Inflammatory macrophage (primary cell): ENCODE measurements at regions not wholly inside any gene's neighbourhood (a gene's known extent, or its start where the extent isn't known, plus 50 kb on each side); places are given as distances from the start of the nearest gene placed in this dataset.
"Not testable (repeated sequence)": the region's sequence is repeated elsewhere in the genome, so short reads cannot be mapped to it uniquely, and the experiment has no call there.

ENCODE experiments used
- DNase-seq, 2 donors: peaks; one replicate each; pipeline ENCODE4 v3.0.0-alpha.2; 2020 to 2022

DNA sequence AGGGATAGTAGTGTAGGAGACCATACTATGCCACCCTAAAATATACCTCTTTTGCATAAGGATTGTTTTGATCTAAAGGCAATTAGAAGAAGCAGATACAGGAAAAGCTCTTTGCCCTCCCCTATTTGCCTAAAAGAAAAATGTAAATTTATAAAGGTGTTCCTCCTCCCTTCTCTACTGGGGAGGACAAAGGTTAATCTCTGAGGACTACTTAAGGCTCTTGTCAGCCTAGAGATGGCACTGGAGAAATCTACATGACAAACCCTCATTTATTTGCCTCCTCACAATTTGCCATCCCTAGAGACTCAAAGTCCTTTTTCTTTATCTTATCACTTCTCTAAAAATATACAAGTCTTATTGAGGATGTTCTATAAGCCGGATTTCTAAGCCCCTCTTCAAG is 1021.8 kb downstream of the STPG2 start:
- DNase-seq = no peak

DNA sequence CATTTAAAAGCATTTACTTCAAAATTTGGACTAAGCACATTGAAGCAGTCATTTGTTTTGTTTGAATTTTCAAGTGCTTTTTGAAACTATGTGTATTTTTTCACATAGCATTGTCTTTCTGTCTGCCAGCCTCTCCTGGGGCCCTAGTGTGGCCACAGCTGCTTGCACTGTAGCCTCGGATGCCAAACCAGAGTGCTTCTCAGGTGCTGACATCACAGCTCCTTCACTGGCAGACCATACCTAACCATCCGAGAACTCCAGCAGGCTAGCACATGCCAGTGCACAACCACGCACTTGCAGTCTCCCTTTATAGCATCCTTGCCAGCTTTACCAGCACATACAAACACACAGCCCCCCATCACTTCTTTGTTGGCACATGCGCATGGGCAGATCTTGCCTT is 1019.7 kb downstream of the STPG2 start:
- DNase-seq = no peak

DNA sequence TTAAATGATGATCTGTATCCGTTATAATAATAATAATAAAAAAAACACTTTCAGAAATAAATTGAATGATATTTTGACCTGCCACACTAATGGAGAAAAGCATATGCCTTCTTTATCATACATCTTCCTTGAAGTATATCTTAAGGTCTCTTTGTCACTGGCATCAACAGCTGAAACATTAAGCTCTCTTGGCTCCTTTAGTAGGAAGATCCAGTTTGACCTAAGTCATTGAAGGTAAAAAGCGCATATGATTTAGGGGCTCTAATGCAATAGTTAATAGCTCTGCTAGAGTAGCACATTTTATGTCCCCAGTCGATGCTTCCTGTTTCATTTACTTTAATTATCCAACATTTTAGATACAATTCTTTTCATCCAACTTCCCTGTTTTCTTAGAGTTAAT is 1010.8 kb downstream of the STPG2 start:
- DNase-seq = no peak

DNA sequence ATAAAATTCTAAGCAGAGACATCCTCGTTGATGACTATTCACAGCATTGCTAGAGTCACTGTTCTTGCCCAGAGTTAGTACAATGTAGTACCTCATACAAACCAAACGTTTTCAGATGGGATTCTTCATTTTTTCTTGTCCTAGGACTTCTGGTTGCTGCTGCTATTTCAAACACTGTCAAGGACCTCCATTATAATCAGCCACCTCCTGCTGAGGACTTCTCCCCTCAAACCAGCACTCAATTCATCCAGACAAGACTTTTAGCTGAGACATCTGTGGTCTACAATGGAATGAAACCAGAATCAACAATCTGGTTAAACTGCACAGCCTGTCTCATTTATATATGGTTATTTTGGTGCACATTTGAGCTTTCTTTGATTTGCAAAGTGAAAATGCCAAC is 1008.8 kb downstream of the STPG2 start:
- DNase-seq = no peak

DNA sequence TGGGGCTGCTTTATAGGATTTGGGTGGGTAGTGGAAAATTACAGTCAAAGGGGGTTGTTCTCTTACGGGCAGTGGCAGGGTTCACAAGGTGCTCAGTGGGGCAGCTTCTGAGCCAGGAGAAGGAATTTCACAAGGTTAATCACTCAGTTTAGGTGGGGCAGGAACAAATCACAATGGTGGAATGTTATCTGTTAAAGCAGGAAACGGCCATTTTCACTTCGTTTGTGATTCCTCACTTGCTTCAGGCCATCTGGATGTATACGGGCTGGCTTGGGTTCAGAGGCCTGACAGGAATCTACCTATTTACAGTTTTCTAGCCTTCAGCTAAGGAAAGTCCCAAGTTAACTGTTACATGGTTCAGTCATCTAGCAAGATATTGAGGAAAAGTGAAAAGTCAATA is 1003.5 kb downstream of the STPG2 start:
- no peak for DNase-seq

DNA sequence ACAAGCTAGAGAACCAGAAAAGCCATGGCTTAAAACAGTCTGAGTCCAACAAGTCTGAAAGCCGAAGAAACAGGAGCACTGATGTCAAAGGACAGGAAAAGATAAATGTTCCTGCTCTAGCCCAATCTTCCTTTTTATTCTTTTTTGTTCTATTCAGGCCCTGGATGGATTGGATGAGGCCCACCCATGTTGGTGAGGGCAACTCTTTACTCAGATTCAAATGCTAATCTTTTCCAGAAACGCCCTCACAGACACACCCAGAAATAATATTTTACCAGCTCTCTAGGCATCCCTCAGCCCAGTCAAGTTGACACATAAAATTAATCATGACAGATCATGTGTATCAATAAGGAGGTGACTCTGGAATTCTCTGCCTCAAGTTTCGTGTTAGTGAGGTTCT is 1002.7 kb downstream of the STPG2 start:
- no peak for DNase-seq

DNA sequence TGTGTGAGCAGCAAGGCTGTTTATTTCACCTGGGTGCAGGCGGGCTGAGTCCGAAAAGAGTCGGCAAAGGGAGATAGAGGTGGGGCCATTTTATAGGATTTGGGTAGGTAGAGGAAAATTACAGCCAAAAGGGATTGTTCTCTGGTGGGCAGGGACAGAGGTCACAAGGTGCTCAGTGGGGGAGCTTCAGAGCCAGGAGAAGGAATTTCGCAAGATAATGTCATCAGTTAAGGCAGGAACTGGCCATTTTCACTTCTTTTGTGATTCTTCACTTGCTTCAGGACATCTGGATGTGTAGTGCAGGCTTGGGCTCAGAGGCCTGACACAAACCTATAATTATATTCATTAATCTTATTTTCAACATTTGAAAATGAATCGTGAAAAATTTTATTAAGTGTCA is 1001.9 kb downstream of the STPG2 start:
- DNase-seq = not testable (repeated sequence)

DNA sequence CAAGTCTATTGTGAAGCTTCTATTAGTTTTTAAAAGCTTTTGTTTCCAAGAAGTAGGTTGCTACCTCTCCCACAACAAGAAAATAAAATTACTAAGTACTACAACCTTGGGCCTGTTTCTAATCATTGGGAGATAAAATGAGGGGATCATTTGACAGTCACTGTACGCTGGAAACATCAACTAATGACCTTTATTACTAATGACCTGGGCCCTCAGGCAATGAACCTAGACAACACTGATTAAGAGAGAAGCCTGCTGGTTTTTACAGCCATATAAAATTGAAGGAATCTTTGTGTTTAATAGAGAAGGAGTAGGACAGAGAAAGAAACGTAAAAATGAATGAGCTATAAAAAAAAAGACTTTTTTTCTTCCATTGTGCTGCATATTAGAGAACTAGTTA is 1000.9 kb downstream of the STPG2 start:
- no peak for DNase-seq

DNA sequence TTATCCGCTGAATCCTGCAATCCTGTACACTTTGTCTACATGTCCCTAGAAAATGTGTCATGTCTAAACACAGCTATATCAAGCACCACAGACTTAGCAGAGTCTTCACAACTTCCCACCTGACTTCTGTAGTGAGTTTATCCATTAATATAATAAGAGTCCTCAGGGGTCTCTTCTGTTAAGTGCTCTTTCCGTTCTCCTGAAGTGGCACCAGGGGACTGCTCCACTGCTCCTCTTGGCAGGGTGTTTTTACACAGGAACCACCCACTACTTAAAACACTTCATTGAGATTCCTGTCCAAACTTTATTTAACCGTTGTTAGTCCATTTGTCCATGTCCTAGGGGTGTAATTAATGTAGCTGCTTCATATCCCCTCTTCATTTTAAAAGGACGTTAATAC is 1000.4 kb downstream of the STPG2 start:
- no peak for DNase-seq

DNA sequence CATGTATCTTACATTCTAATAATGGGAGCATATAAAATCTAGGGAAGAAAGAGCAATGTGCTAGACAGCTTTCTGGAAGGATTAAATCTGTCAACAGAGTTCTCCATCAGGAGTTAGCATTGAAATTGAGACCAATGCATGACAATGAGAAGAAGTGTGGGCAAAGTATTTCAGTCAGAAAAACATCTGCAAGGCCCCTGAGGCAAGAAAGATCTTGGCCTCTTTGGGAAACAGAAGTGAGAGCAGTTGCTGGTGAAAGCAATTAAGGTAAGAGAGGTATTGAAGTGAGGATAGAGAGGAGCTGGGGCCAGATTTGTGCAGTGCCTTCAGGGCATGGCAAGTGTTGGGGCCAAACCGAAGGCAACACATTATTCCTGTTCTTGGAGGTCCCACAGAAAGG is 999.1 kb downstream of the STPG2 start:
- DNase-seq = no peak

DNA sequence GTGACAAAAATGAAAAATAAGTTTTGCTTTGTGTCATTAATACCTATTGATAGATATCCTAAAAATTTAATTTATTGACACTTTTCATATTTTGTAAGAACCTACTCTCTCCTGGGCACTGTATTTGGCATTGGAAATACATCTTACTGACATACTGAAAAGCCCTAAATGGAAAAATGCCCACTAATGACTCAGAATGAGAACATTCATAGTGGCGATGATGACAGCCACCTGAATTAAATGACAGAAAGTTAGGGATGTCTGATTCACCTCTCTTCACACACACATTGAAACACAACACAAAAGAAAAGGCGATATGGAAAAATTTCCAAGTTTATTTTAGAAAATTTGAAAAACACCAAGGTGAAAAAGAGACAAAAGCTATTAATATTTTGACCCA is 992.3 kb downstream of the STPG2 start:
- DNase-seq = no peak

DNA sequence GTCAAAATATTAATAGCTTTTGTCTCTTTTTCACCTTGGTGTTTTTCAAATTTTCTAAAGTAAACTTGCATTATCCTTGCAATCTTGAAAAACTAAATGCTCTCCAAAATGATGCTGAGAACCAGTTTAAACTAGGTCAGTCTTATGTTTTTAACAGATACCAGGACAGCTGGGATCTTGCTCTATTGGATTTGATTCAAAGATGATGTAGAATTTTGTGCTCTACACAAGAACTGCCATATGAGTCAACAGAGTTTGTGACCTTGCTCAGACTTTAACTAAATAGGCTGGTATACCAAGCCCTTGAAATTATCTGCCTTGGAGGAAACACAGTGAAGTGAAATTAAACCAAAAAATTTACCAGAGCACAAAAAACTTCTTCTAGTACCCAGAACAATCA is 991.1 kb downstream of the STPG2 start:
- DNase-seq = no peak

DNA sequence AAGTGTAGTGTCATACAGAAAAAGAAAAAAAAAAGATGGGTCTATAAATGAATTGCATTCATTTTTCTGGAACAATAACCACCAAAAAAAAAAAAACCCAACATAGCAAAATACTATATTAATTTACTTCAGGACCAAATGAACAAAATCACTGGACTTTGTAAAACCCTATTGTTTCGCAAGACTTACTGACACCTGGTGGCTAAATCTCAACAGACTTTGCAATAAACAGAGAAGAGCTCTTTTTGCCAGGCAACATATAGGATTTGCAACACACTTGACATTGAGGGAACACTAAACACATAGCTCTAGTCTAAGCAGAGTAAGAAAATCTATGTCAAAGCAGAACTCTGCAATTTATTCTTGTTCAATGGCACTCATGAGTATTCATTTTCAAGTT is 990.2 kb downstream of the STPG2 start:
- no peak for DNase-seq

DNA sequence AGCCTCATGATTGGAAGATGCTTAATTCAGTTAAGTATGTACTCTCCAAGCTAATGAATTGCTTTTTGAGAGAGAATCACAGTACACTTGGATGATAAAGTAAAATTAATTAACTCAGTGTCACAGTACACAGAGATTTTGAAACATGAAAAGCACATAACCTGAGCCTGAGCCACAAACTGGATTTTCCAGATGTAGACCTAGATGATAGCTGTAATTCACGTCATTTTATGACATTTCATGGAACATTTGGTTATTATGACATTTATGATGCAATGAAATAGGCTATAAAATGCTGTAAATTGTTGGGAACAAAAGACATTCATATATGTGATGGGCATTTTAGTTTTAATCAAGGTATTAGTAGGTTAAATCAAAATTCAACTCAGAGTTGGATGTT is 983.7 kb downstream of the STPG2 start:
- DNase-seq = no peak

DNA sequence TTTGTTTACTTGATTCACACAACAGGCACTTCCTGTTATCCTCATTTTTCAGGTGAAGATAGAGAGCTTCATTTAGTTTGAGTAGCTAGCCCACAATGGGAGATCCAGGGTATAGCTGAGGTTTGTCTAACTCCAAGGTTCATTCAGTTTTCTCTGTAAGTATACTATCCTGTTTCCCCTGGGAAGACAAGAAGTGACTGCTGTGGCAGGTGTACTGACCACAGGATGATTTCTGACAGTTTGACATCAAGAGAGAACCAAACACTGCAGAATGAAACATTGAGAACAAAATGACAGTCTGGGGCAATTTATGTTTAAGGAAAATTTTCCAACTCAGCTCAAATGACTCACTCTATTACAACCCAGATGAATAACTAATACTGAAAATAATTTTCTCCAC is 958.0 kb downstream of the STPG2 start:
- DNase-seq = no peak

DNA sequence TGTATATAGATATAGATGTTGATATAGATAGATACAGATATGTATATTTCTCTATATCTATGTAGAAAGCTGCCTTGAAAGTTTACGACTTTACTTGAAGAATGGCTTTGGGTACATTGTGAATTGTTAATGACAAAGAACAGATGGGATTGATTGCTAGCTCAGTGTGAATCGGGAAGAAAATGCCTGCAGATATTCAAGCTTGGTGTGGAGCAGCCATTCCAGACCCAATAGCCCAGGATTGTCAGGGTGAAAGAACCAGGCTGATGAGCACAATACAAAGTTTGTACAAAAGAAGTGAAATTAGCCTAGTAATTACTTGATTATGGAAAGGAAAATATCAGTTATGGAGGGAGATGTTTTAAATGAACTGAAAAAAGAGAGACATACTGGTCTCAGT is 946.2 kb downstream of the STPG2 start:
- no peak for DNase-seq

DNA sequence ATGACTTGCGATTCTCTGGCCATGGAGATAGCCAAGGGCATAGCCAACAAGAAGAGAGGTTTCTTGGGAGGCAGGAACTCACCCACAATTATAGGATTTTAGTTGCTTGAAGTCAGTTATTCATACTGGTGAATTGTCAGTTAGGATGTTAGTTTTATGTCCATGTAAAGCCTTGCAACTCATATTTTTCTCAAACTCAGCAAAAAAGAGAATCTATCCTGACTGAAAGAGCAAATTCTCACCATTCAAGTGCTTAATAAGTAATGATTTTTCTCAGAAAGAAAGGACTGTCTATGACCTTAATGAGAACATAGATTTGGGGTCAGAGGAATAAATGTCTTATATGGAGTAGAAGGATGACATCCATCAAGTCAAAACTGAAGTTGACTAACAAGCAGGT is 934.5 kb downstream of the STPG2 start:
- no peak for DNase-seq

DNA sequence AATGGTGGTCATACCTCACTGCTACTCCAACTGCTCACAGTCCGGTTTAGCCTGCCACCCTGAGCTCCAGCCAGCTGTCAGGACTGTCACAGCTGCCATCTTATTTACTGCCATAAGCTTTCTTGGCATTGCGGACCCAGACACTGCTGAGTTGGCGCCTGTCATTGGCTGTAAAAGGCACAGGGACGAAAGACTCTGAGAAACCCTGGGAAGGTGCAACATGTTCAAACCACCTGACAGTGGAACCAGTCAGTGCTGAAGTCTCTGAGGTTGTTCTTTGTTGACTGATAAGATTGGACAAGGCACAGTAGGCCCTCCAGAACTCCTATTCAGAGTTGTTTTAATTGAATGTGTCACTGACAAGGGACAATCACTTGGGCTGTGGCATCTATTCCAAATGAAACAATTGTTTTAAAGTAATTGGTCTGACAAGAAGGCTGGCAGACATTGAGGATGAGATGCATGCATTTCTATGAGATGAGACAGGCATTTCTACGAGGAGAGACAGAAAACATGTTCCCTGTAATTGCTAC is 927.8 kb downstream of the STPG2 start:
- DNase-seq = no peak

DNA sequence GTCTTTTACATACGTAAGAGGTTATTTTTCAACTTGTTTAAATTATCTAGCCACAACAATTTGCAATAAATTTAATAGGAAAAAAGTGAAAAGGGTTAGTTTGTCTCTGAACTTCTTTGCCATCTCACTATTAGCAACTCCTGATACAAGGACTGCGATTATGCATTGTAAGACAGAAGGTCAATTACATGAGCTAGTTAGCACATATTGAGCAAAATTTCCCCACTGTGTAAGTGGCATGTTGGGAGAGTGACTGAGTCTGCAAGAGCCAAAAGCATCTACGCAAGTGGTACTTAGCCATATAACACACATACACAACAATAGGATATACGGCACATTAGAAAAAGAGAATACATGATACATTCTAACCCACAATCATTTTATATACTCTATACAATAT is 927.2 kb downstream of the STPG2 start:
- no peak for DNase-seq

DNA sequence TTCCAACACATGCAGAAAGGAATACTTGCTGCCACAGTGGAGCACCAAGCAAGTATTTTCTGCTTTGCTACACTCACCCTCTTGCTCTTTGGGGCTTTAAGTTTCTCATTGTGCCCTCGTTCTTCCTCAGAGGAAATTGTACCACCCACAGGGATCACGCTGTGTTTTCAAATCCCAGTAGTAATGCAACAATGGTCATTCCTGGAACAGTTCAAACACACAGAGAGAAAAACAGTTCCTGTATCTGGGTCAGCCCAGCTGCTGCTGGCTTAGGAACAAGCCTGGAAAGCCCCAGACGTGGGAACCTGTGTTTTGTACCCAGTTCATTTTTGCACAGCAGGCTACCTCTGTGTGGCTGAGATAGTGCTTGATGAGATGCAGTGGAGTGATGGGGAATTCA is 907.8 kb downstream of the STPG2 start:
- DNase-seq = no peak

DNA sequence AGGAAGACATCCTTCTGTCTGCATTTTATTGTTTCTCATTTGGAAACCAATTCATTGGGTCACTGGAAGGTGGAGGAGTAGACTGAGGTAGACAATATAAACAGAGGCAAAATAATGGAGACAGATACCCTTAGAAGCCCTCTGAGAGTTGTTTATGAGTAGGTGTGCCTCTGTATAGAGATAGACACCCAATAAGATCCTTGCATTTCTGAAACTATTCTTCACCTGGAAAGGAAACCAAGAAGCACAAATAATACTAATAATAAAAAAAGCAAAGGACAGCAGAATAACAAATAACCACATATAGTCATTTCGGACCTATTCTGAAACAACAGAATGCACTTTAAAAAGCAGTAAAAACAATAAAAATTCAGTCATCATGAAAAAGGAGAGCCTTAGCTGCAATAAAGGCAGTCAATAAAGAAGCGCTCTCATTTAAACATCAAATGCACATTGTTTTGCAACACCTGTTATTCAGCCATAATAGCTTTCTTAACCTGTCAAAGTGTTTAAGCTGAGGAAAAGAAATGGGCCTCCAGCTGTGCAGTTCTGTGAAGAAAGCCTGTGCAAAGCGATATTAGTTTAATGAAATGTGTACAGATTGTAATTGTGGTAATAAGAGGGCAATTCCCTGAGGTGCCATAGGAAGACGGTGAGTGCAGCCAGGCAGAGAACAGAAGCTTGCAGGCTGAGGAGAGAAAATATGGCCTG is 904.2 kb downstream of the STPG2 start:
- no peak for DNase-seq

DNA sequence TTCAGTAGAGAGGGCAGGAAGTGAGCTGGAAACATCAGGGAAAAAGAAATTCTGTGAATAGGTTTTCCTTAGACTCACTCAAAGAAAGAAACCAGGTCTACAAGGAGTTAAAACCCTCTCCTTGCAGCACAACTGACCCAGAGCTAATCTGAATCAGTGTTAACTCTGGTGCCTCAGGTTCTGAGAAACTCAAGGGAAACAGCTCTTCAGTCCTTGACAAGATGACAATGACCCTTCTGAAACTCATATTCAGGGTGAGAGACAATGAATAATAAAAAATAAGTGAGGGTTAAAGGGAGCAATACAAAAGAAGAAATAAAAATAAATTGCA is 903.6 kb downstream of the STPG2 start:
- DNase-seq = no peak

DNA sequence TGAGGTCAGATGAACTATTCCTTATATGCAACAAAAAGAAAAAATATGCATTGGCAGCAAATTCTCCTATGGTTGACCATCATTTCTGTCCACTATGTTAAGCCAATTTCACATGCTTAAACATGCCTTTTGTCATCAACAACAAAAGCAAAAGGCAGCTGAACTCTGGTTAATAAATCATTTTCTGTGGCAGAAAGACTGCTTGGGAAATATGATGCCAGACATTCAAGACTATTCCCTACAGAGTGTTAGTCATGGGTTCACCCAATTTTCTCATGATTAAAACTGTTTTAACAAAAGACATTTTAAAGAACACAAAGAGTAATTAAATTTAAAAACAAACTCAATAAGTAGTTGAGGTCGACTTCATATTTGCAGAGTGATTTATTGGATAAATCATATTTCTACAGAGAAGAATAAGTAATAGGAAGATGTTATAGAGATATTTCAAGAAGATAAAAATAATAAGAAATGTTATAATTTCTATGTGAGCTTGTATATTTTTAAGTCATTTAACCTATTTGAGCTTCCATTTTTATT is 890.6 kb downstream of the STPG2 start:
- DNase-seq = no peak

DNA sequence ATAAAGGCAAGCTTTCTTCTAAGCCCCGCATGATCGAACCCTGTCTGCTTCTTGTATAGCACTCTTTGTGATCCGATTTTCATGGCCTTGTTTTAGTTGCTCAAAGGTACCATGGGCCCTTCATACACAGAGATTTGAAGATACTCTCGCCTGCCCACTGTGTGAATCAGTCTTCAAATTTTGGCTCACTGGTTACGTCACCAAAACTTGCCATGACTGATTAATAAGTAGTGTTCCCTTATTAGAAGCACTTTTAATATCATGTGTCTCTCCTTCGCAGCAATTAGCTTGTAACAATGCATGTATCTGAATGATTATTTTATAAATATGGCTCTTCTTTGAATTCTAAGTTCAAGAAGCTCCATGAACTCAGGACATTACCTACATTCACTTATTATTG is 880.5 kb downstream of the STPG2 start:
- no peak for DNase-seq

DNA sequence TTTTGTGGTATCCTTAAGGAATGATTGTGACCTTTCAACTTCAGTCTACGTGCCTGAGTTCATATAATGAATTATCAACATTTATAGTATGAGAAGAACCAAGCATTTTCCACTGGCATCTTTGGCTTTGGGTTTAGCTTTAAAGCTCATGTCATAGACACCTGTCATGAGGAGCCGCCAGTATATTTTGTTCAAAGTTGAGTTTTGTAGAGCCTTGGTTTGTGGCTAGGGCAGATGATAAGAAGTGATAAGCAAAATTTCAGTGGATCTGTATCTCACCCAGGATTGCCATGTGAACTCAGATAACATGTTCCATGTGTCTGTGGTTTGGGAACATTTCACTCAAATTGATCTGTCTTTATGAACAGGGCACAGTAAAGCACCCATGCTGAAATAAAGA is 873.2 kb downstream of the STPG2 start:
- no peak for DNase-seq
